ELR (cell line): ENCODE measurements at regions not wholly inside any gene's neighbourhood (a gene's known extent, or its start where the extent isn't known, plus 50 kb on each side); places are given as distances from the start of the nearest gene placed in this dataset.
"Not testable (repeated sequence)": the region's sequence is repeated elsewhere in the genome, so short reads cannot be mapped to it uniquely, and the experiment has no call there.

ENCODE experiments used
- DNase-seq: peaks from one replicate; pipeline ENCODE4 v3.0.0-alpha.2; 2015; ENCODE audit warnings: low read depth

DNA sequence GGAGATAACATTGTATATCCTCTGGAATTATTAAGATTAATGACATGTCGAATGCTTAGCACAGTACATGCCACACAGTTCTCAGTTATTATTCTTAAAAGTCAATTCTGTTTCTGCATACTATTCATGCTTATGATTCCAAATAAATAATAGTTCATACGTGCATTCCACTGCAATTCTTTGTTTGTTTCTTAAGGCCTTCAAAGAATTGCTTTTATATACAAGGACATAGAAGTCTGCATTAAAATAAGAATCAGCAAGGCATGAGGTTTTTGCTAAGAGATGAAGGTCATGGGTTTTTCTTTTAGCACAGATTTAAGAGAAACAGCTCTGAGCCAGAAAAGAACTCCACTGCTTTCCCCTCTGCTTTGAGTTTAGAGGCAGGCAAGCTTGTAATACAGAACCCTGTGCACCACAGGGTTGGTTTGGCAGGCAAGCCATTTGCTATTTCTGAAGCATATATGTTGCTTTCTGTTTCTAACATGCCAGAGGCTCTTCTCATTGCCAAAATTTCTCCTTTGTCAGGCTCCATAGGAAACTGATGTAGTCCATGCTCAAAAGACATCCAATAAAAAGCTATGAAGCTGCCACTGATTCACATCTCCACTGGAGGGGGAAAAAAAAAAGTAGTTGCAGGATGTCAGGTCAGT is 420.6 kb upstream of the TYRP1 start:
- DNase-seq, result no peak

GRCh38 chr9:12274577-12274976 is 418.6 kb upstream of the TYRP1 start:
- no peak for DNase-seq

DNA sequence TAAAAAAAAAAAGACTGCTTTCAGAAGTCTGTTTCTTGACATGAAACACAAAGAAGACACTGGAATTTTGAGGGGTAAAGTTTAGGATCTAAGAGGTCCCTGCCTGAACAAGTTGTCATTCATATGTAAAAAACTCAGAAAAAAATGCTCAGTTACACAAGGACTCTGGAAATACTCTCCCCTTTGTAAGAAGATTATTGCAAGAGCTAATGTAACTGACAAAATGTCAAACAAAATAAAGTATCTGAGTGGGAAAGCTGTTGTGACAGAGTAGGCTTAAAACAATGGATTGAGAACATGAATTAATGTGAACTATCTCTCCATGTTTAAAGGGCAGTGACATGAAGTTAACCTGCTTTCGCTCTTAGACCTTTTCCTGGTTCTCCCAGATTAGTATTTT is 416.7 kb upstream of the TYRP1 start:
- DNase-seq, result no peak

DNA sequence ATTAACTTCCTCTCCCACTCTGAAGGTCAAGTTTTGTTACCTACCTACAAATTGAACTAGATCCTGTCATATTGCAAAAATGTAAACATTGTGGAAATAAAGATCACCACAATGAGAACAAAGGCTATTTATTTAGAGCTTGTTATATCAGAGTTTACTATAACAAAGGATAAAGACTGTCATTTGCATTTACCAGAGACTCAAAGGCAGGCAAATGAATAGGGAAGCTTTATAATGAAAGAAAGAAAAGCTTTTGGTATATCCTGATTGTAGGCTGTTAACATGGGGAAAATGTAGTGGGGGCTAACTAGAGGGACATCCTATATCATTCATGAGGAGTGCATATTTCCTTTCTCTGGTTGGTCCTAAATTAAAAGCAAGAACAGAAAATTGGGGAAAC is 403.5 kb upstream of the TYRP1 start:
- no peak for DNase-seq

DNA sequence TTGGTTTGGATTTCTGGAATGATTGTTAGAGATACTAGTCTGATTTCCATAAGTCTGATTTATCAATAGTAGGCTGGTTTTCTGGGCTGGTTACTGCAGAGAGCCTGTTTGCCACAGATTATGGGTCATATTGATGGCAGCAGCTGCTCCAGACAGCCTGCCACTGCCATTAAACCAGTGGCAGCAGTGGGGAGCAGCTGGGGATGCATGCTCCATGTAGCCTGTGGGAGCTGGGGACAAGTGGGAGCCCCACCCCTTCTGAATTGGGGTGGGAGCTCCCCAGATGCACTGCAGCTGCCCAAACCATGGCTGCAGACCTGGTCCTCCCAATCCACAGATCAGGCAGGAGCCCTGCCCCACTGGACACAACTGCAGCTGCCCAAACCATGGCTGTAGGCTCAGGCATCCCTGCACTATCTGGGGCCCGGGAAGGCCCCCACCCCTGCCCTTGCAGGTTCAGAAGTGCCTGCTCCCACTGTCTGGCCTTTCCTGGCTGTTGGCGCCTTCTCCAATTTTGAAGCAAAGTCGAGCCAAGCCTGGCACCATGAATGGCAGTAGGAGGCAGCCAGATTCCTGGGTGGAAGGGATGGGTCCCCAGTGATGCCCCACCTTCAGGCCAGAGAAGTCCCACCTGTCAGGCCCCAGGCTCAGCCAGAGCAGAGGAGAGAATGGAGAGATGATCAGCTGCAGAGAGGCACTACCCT is 402.9 kb upstream of the TYRP1 start:
- no peak for DNase-seq

- DNase-seq, result no peak
These were observed 388.0 kb upstream of the TYRP1 start for GRCh38 chr9:12305211-12305610.

- no peak for DNase-seq
These were observed 378.6 kb upstream of the TYRP1 start for GRCh38 chr9:12314589-12314988.

- no peak for DNase-seq
These were observed 374.2 kb upstream of the TYRP1 start for GRCh38 chr9:12318732-12319685.

- no peak for DNase-seq
These were observed 363.6 kb upstream of the TYRP1 start for GRCh38 chr9:12329623-12329985.

DNA sequence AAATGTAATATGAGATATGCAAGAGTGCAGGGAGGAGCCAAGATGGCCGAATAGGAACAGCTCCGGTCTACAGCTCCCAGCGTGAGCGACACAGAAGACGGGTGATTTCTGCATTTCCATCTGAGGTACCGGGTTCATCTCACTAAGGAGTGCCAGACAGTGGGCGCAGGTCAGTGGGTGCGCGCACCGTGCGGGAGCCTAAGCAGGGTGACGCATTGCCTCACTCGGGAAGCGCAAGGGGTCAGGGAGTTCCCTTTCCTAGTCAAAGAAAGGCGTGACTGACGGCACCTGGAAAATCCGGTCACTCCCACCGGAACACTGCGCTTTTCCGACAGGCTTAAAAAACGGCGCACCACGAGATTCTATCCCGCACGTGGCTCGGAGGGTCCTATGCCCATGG is 359.2 kb upstream of the TYRP1 start:
- not testable (repeated sequence) for DNase-seq

GRCh38 chr9:12350775-12351174 is 342.4 kb upstream of the TYRP1 start:
- no peak for DNase-seq

DNA sequence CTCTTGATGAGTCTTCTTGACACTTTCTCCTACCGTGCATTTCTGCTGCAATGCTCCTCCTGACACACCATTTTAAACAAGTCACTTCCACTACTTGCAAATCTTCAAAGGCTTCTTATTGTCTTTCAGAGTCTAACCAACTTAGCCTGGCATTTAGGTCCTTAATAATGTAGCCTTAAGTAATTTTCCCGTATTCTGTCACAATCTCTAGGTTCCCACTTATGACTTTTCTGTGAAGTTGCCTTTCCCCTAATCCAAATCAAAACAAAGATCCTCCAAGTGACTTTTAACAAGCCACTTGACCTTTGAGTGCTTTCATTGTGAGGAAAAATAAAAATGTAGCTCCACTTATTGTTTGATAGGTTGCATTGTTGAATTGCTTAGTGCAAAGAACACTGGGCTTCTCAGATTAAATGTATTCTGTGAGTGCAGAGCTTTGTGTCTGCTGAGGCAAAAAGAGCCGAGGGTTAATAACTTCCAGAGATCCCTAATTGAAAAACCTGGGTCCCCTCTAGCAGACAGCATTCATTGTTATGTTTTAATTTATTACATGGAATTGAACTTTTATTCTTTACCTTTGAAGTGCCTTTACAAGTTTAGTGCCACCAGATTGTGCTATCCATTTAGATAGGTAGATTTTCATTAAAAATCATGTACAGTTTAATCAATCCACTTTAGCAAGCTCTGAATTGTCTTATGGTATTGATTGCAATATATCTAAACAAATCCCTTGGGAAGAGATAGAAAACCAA is 341.7 kb upstream of the TYRP1 start:
- no peak for DNase-seq

GRCh38 chr9:12352045-12352315 is 341.2 kb upstream of the TYRP1 start:
- DNase-seq, result no peak

GRCh38 chr9:12363439-12363838 is 329.7 kb upstream of the TYRP1 start:
- DNase-seq, result no peak

DNA sequence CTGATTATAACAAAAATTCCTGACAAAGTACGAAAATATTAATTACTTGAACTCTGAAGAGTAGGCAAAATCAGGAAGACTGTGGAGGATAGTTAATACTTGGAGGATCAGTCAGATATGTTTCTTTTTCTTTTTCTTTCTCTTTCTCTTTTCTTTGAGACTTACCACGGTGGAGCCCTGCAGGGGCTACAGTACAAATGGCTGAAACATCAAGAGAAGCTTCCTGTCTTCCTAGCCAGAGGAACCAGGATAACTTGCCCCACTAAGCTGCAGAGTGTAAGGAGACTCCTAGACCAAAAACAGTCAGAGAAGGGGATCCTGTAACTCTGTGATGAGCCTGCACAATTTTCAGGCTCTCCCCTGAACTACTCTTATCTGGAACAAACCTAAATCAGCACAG is 324.6 kb upstream of the TYRP1 start:
- no peak for DNase-seq

- no peak for DNase-seq
These were observed 301.2 kb upstream of the TYRP1 start for GRCh38 chr9:12391839-12392509.

- DNase-seq, result no peak
These were observed 299.1 kb upstream of the TYRP1 start for GRCh38 chr9:12394105-12394504.

DNA sequence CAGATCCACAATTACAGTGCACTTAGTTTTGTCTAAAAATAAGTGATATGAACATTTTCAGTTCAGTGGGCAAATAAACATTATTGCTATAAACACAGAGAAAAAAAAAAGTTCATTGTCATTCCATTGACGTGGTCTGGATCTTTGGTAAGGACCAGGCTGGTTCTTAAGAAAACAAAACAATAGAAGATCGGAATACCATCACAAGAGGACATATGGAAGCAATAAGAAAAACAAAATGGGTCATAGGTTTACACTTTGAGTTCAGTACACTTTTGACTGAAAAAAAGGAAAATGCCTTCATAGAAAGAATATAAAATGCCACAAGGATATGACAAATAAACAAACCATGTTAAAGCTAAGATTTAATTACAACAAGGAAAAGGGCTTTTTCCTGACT is 289.5 kb upstream of the TYRP1 start:
- DNase-seq, result no peak

- no peak for DNase-seq
These were observed 279.2 kb upstream of the TYRP1 start for GRCh38 chr9:12413986-12414385.

DNA sequence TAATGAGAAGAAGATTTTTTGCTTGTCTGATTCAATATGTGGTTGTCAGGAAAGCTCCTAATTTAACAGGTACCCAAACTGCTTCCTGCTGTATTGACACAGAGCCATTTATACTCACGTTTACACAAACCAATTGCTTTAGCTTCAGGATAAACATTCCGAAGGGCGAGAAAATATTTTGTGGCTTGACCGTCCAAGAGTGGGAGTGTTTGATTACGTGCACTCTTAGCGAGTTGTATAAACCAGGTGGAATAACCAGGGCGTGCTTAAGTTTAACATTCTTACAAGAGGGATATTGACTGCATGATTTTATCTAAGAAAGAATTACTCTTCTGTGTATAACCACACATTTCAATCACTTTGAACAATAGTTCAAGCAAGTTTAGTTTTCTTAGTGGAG is 278.7 kb upstream of the TYRP1 start:
- no peak for DNase-seq

- no peak for DNase-seq
These were observed 277.8 kb upstream of the TYRP1 start for GRCh38 chr9:12415361-12415760.

DNA sequence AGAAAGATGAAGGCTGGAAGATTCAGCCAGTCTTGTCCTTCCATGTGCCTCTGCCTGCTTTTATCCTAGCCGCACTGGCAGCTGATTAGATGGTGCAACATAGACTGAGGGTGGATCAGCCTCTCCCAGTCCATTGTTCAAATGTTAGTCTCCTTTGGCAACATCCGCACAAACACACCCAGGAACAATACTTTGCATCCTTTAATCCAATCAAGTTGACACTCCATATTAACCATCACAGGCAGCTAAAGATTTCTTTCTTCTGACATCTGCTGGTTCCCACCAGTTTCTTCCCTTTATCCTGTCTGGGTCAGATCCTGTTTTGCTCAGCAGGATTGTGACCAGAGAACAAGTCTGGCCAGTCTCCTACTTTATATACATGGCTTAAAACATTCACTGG is 276.5 kb upstream of the TYRP1 start:
- no peak for DNase-seq
